C4-2B (cell line): ENCODE measurements at regions not wholly inside any gene's neighbourhood (a gene's known extent, or its start where the extent isn't known, plus 50 kb on each side); places are given as distances from the start of the nearest gene placed in this dataset.

Experiments
- H3K27ac ChIP-seq: fragments of 450-650 bp; 2 replicates; pipeline ENCODE4 v1.5.1; 2017
- ZFX ChIP-seq: fragments of 450-650 bp; IDR thresholded peaks from 2 replicates; pipeline ENCODE4 v1.6.1; 2017
- TF ChIP-seq, protein P1 (sequence below): fragments of 450-650 bp; conservative IDR thresholded peaks from 2 replicates; pipeline ENCODE4 v1.5.1; 2017; ENCODE audit warnings: mild to moderate bottlenecking

DNA sequence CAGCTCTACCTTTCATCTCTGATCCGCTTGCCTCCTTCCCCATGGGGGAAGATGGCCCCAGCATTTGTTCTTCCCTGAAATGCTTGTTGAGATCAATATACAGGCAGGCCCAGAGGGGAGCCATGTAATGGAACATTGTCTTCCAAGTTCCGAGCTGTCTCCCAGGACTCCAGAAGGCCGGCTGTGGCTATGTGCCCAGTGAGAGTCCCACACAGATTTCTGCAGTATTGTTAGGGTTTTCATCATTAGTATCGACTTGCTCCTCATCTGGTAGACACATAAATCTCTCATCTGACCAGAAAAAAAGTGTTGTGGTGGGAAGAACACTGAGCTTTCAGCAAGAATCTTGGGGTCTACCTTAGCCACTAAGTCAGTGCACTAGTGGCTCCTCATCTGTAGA lies 163.4 kb downstream of the TRIM29 start:
- H3K27ac ChIP-seq: no peak overlapping the region
- TF ChIP-seq, protein P1, sequence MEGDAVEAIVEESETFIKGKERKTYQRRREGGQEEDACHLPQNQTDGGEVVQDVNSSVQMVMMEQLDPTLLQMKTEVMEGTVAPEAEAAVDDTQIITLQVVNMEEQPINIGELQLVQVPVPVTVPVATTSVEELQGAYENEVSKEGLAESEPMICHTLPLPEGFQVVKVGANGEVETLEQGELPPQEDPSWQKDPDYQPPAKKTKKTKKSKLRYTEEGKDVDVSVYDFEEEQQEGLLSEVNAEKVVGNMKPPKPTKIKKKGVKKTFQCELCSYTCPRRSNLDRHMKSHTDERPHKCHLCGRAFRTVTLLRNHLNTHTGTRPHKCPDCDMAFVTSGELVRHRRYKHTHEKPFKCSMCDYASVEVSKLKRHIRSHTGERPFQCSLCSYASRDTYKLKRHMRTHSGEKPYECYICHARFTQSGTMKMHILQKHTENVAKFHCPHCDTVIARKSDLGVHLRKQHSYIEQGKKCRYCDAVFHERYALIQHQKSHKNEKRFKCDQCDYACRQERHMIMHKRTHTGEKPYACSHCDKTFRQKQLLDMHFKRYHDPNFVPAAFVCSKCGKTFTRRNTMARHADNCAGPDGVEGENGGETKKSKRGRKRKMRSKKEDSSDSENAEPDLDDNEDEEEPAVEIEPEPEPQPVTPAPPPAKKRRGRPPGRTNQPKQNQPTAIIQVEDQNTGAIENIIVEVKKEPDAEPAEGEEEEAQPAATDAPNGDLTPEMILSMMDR: no peak
- TF ChIP-seq ZFX: no peak

DNA sequence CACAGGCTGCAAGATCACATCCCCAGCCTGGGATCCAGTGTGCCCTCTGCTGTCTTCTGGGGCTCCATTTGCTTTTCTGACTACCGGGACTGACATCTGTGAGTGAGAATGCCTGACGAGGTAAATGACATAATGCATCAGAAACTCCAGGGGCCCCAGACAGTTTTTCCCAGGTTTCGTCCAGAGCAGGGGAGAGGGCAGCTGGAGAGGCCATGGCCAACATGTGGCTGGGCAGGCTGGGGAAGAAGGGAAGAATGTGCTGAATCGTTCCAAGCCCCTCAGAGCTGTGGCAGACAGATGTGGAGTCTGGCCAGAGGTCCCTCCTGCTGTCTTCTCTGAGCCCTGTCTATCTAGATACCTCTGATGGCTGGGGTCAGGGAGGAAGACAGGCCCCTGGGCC lies 163.9 kb downstream of the TRIM29 start:
- no peak overlapping the region for H3K27ac ChIP-seq
- TF ChIP-seq ZFX: no peak
- TF ChIP-seq, protein P1: no peak

DNA sequence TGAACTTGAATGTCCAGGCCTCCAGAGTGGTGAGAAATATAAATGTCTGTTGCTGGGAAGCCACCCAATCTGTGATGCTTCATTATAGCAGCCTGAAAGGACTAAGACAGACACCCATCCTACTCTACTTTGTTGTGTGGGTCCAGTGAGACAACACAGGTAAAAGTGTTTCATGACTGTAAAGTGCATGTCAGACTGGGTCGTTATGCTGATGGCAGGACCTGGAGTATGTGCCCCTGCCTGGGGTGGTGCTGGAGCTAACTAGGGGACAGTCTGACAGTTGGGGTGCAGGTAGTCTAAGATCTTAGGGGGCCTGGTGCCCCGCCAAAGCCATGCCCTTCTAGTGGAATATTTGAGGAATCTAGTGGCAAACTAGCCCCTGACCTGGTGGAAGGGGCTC lies 165.6 kb downstream of the TRIM29 start:
- no peak overlapping the region for H3K27ac ChIP-seq
- TF ChIP-seq, protein P1: no peak
- no peak for TF ChIP-seq ZFX

DNA sequence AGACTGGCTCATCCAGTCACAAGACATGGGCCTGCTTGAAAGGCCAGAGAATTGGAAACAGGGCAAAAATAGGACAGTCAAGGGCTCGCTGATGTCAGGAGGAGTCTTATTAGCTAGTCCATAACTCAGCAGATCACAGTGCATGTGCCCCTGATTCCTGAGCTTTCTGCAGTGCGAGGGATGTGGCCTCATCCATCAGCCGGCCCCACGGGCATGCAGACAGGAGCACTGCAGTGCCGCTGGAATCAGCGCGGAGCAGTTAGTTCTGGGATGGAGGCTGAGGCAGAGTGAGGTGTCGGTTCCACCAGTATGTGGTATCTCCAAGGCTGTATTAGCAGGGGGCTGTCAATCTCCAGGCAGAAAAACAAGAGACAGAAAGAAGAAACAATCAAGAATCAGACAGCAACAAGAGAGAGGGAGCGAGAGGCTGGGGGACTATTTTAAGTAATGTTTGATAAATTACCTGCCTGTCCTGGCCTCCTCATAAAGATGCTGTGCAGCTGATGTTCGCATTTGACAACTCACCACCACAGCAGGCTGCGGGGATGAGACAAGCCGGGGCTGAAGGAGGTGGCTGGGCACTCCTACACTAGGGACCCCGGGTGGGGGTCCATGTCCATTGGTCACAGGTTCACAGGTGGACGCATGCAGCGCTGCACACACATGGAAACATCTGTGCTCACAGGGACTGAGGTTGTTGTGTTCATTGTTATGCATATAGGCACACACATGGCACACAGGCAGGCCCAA lies 167.2 kb downstream of the TRIM29 start:
- H3K27ac ChIP-seq: no peak overlapping the region
- TF ChIP-seq ZFX: no peak
- TF ChIP-seq, protein P1: no peak

DNA sequence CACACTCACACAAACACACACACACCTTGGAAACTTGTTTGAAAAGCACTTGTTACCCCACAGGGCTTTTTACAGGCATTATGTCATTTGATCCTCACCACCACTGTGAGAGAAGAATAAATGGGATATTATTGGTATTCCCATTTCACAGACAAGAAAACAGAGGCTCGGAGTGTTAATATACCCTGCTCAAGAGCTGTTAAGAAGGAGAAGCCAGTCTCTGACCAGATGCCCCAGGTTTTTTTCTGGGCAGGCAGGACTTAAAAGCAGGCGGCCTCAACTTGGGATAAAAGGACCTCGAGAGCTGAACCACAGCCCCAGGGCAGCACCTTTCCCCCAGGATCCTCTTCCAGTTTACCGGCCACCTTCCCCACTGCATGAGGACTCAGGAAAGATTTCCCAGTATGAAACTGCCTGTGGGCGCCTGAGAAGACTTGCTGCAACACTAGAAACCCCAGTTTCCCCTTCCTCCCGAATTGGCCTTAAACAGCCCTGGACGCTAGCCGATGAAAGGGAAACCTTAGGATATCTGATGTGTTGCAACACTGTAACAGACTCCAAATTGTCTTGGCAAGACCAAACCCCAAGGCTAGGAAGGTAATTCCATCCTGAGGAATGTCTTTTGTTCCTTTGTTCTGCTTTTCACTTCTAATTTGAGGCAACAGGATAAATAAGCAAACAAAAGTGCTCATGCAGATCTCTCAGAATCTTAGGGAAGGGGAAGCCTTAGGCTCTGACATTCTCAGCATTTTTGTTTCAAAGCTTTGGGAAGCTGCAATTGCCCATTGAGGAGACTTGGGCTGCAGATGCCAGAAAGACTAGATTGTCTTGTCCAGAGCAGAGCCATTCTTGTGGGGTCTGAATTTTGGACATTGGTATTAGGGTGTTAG lies 173.5 kb downstream of the TRIM29 start:
- TF ChIP-seq ZFX: no peak
- TF ChIP-seq, protein P1: no peak
- H3K27ac ChIP-seq: no peak overlapping the region

DNA sequence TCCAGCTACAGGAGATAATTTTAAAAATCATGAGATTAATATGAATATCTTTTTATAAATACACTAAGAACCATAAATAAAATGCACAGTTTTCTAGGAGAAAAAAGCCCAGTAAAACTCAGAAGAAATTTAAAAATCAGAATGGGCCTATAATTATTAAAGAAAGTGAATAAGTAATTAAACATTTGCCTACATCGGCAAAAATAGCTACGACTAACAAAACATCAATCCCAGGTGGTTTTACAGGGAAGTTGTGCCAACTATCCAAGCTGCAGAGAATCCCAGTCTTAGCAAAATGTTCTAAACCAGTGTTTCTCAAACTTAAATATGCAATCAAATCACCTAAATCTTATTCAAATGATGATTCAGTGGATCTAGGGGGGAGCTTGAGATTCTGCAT lies 180.0 kb downstream of the TRIM29 start:
- TF ChIP-seq, protein P1: no peak
- no peak for TF ChIP-seq ZFX
- H3K27ac ChIP-seq: no peak overlapping the region

DNA sequence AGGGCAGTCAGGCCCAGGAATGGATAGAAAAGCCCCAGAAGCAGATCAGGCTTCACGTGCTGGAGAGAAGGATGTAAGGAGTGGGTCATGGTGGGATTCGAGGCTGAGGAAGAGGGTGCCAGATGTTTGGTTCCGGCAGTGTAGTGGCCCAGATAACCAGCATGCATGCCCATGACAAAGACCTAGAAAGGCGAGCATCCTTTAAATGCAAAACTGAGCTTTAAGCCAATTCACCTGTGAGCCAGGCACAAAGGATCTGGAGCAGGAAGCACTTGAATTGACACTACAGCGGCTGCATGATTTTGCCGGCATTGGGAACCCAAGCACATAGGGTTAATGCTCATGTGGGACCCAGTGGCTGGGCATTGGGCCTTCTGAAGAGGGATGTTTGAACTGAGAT lies 185.5 kb downstream of the TRIM29 start:
- no peak overlapping the region for H3K27ac ChIP-seq
- TF ChIP-seq, protein P1: no peak
- no peak for TF ChIP-seq ZFX
